Panc1 (cell line): ENCODE measurements at regions not wholly inside any gene's neighbourhood (a gene's known extent, or its start where the extent isn't known, plus 50 kb on each side); places are given as distances from the start of the nearest gene placed in this dataset.
A peak's percentile ranks its signal among the peaks of the same experiment; 100 is the strongest.

ENCODE experiments used
- ATAC-seq: fragments of 200-7000 bp; cut with Tn5 transposase; 2 replicates; pipeline ENCODE4 v1.9.1; 2020; ENCODE audit warnings: mild to moderate bottlenecking, moderate library complexity
- BruUV-seq: library from RNA; stranded (reverse); fragments of 400-500 nt; replicated peaks from 2 replicates; lab custom pipeline; 2021; lab: Mats Ljungman, UMichigan
- CTCF ChIA-PET: fragments of 300-600 bp; sonication (Branson Sonifier 250); formaldehyde crosslinking; loops from one replicate; lab custom pipeline; 2022; ENCODE audit warnings: antibody characterized with exemption; lab: Charles Lee
- POLR2A ChIA-PET: fragments of 300-600 bp; sonication (Branson Sonifier 250); formaldehyde crosslinking; loops from one replicate; lab custom pipeline; 2022; ENCODE audit warnings: antibody characterized with exemption; lab: Charles Lee
- DNase-seq: peaks from one replicate; pipeline ENCODE4 v3.0.0-alpha.2; 2010; ENCODE audit warnings: low read depth, low spot score
- H3K27ac ChIP-seq: 2 replicates; pipeline ENCODE4 v1.5.1; 2011; ENCODE audit warnings: mild to moderate bottlenecking, low read length, inconsistent platforms
- H3K27me3 ChIP-seq: fragments of 200-500 bp; sonication (Bioruptor generic); 2 replicates; pipeline ENCODE4 v1.6.0; 2014; ENCODE audit warnings: low read length, inconsistent platforms; ENCODE audit not compliant: control insufficient read depth, insufficient read depth
- H3K36me3 ChIP-seq: fragments of 200-500 bp; sonication (Bioruptor generic); 2 replicates; pipeline ENCODE4 v1.5.1; 2014; ENCODE audit warnings: inconsistent platforms, mild to moderate bottlenecking, low read length, moderate library complexity; ENCODE audit not compliant: control insufficient read depth, insufficient read depth
- H3K4me1 ChIP-seq: 2 replicates; pipeline ENCODE4 v1.5.1; 2011; ENCODE audit warnings: inconsistent platforms, mild to moderate bottlenecking, low read length, moderate library complexity; ENCODE audit not compliant: control insufficient read depth, insufficient read depth
- H3K4me3 ChIP-seq, 2 experiments: 2 replicates each; pipeline ENCODE4 v1.5.1; 2011 to 2012; ENCODE audit warnings: low read depth in 2 of 2, low read length in 2 of 2, mild to moderate bottlenecking in 2 of 2, inconsistent platforms in 1 of 2, moderate library complexity in 1 of 2
- H3K9me3 ChIP-seq: fragments of 200-500 bp; sonication (Bioruptor generic); 2 replicates; pipeline ENCODE4 v1.5.1; 2014; ENCODE audit warnings: low read depth, mild to moderate bottlenecking, inconsistent platforms, low read length, moderate library complexity; ENCODE audit not compliant: control insufficient read depth, insufficient read depth
- CTCF ChIP-seq: fragments of 450-650 bp; IDR thresholded peaks from 2 replicates; pipeline ENCODE4 v1.5.1; 2017; ENCODE audit warnings: mild to moderate bottlenecking
- POLR2AphosphoS5 ChIP-seq: IDR thresholded peaks from 2 replicates; pipeline ENCODE4 v1.6.1; 2012; ENCODE audit warnings: mild to moderate bottlenecking, low read depth, low read length, moderate library complexity
- REST ChIP-seq, 2 experiments: IDR thresholded peaks; 2 replicates each; pipeline ENCODE4 v1.6.1; 2011 to 2012; ENCODE audit warnings: low read depth in 2 of 2, control low read depth in 1 of 2, low read length in 1 of 2, mild to moderate bottlenecking in 1 of 2, moderate library complexity in 1 of 2; ENCODE audit not compliant: insufficient read depth in 1 of 2
- SIN3A ChIP-seq: IDR thresholded peaks from 2 replicates; pipeline ENCODE4 v1.6.1; 2012; ENCODE audit warnings: low read depth, mild to moderate bottlenecking, low read length, moderate library complexity, borderline replicate concordance; ENCODE audit not compliant: insufficient read depth
- TCF7L2 ChIP-seq: IDR thresholded peaks from 2 replicates; pipeline ENCODE4 v1.6.1; 2011; ENCODE audit warnings: mild to moderate bottlenecking, low read depth, low read length, inconsistent platforms
- in situ Hi-C: cut with HindIII; loops from 2 replicates; pipeline ENCODE4 v1.10.0; 2016; ENCODE audit warnings: low sequenced_read_pairs, low pct_unique_long_range_greater_than_20kb
- intact Hi-C: fragments of 100-400 bp; cut with micrococcal nuclease; formaldehyde crosslinking; loops from one replicate; pipeline ENCODE4 v1.10.0; 2022; ENCODE audit not compliant: unreplicated experiment

GRCh38 chr6:71393981-71394432 is 105.4 kb downstream of the OGFRL1 start:
- 0 out of 2 replicates have a peak, but pooled peaks have one; percentile 38 for ATAC-seq
- Histone ChIP-seq H3K27ac (peak overlapping the region; percentile 51), H3K27me3 (no peaks in the 10 kb centered on the region), H3K36me3 (peaks cover 4% of the 10 kb centered on the region; the same call in 1 of the 2 replicates), H3K9me3 (no peaks in the 10 kb centered on the region), H3K4me1 (peaks cover 74% of the 10 kb centered on the region), H3K4me3 (no peak overlapping the region)
- no TSS peak for BruUV-seq
- CTCF ChIA-PET, result interaction anchor here (0.6 kb wide), 1 partner anchor 748 kb away, joined by 6 read pairs; no protein-coding TSS in a partner anchor
- no peak for TF ChIP-seq REST (IDR thresholded peaks at IDR 0.05; ENCODE audit: insufficient read depth in 1 of 2, low read depth in 2 of 2, low read length in 1 of 2)
- no peak for TF ChIP-seq SIN3A
- TF ChIP-seq TCF7L2, result no peak
- TF ChIP-seq CTCF, result no peak
- TF ChIP-seq POLR2AphosphoS5, result no peak
- POLR2A ChIA-PET, result no interaction called here
- intact Hi-C loops (no loop called here), in situ Hi-C loops (no loop called here)
- no peak for DNase-seq

- in situ Hi-C loops, result no loop called here
- intact Hi-C loops, result no loop called here
- no peaks in the 10 kb centered on the region for H3K9me3 ChIP-seq
- TF ChIP-seq POLR2AphosphoS5 (no peak), CTCF (no peak), SIN3A (no peak), REST (IDR thresholded peaks at IDR 0.05; ENCODE audit: insufficient read depth in 1 of 2, low read depth in 2 of 2, low read length in 1 of 2) (no peak), TCF7L2 (no peak)
- ChIA-PET POLR2A (interaction anchor here (0.7 kb wide), 1 partner anchor 33 kb away, joined by 3 read pairs; no protein-coding TSS in a partner anchor), CTCF (interaction anchor here (0.6 to 0.8 kb wide), 2 partner anchors 12 to 31 kb away, joined by 3 read pairs; no protein-coding TSS in a partner anchor)
- no peak for ATAC-seq
- DNase-seq, result no peak
- H3K27ac ChIP-seq, result peak overlapping the region; percentile 70
- H3K4me3 ChIP-seq, result no peak overlapping the region
- no TSS peak for BruUV-seq
- H3K4me1 ChIP-seq, result peaks cover 73% of the 10 kb centered on the region
- peaks cover 4% of the 10 kb centered on the region; the same call in 1 of the 2 replicates for H3K36me3 ChIP-seq
- no peaks in the 10 kb centered on the region for H3K27me3 ChIP-seq
Measured at GRCh38 chr6:71394926-71395325, 106.3 kb downstream of the OGFRL1 start.
